HL-60 (cell line): ENCODE measurements at regions not wholly inside any gene's neighbourhood (a gene's known extent, or its start where the extent isn't known, plus 50 kb on each side); places are given as distances from the start of the nearest gene placed in this dataset.

Experiments
- DNase-seq, 2 experiments: peaks; one replicate each; pipeline ENCODE4 v3.0.0-alpha.2; 2010 to 2020; ENCODE audit warnings: low read depth in 1 of 2, low spot score in 1 of 2
- H3K27ac ChIP-seq: fragments of 250-450 bp; sonication (Bioruptor Pico); replicated peaks from 2 replicates; pipeline ENCODE4 v1.5.1; 2020; ENCODE audit warnings: mild to moderate bottlenecking, moderate library complexity
- H3K27me3 ChIP-seq: fragments of 250-450 bp; sonication (Bioruptor Pico); 2 replicates; pipeline ENCODE4 v1.5.1; 2021; ENCODE audit warnings: mild to moderate bottlenecking, moderate library complexity; ENCODE audit not compliant: insufficient read depth, poor library complexity, severe bottlenecking
- H3K4me3 ChIP-seq: replicated peaks from 2 replicates; pipeline ENCODE4 v1.5.1; 2011; ENCODE audit warnings: mild to moderate bottlenecking, control low read depth, low read length; ENCODE audit not compliant: insufficient read depth
- GABPA ChIP-seq: IDR thresholded peaks from 2 replicates; pipeline ENCODE4 v1.6.1; 2012; ENCODE audit warnings: low read depth
- POLR2AphosphoS5 ChIP-seq: IDR thresholded peaks from 2 replicates; pipeline ENCODE4 v1.6.1; 2012; ENCODE audit warnings: low read depth
- SPI1 ChIP-seq: IDR thresholded peaks from 2 replicates; pipeline ENCODE4 v1.6.1; 2012; ENCODE audit warnings: low read depth, mild to moderate bottlenecking, borderline replicate concordance
- TF ChIP-seq, protein P1 (sequence below): IDR thresholded peaks from one replicate; pipeline ENCODE4 v1.5.1; 2011; ENCODE audit warnings: low read length, control low read depth, inconsistent platforms; ENCODE audit not compliant: insufficient read depth
- TF ChIP-seq, protein P2 (sequence below): IDR thresholded peaks from 2 replicates; pipeline ENCODE4 v1.6.1; 2012; ENCODE audit warnings: low read depth; ENCODE audit not compliant: insufficient replicate concordance

DNA sequence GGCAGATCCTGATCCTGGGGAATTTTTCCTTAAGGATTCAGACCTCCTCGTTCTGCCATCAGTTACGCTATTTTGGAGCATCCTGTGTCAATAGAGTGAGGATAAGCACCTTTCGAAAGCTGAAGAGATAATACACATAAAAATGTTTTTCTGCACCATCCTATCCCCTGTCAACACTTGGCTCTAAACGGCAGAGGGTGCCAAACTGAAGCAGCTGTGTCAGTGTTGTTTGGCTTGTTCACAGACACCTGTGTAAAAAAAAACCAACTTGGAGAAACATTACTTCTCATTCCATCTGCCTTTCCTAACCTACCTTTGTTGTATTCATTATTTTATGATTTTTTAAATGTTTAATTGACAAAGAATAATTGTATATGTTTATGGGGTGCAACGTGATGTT, 417.0 kb upstream of the DDI1 start:
- DNase-seq = no peak
- Histone ChIP-seq H3K27ac (no peak overlapping the region), H3K4me3 (no peak overlapping the region), H3K27me3 (no peaks in the 10 kb centered on the region)
- no peak for TF ChIP-seq GABPA
- TF ChIP-seq, protein P1, sequence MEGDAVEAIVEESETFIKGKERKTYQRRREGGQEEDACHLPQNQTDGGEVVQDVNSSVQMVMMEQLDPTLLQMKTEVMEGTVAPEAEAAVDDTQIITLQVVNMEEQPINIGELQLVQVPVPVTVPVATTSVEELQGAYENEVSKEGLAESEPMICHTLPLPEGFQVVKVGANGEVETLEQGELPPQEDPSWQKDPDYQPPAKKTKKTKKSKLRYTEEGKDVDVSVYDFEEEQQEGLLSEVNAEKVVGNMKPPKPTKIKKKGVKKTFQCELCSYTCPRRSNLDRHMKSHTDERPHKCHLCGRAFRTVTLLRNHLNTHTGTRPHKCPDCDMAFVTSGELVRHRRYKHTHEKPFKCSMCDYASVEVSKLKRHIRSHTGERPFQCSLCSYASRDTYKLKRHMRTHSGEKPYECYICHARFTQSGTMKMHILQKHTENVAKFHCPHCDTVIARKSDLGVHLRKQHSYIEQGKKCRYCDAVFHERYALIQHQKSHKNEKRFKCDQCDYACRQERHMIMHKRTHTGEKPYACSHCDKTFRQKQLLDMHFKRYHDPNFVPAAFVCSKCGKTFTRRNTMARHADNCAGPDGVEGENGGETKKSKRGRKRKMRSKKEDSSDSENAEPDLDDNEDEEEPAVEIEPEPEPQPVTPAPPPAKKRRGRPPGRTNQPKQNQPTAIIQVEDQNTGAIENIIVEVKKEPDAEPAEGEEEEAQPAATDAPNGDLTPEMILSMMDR = no peak
- no peak for TF ChIP-seq POLR2AphosphoS5
- TF ChIP-seq, protein P2, sequence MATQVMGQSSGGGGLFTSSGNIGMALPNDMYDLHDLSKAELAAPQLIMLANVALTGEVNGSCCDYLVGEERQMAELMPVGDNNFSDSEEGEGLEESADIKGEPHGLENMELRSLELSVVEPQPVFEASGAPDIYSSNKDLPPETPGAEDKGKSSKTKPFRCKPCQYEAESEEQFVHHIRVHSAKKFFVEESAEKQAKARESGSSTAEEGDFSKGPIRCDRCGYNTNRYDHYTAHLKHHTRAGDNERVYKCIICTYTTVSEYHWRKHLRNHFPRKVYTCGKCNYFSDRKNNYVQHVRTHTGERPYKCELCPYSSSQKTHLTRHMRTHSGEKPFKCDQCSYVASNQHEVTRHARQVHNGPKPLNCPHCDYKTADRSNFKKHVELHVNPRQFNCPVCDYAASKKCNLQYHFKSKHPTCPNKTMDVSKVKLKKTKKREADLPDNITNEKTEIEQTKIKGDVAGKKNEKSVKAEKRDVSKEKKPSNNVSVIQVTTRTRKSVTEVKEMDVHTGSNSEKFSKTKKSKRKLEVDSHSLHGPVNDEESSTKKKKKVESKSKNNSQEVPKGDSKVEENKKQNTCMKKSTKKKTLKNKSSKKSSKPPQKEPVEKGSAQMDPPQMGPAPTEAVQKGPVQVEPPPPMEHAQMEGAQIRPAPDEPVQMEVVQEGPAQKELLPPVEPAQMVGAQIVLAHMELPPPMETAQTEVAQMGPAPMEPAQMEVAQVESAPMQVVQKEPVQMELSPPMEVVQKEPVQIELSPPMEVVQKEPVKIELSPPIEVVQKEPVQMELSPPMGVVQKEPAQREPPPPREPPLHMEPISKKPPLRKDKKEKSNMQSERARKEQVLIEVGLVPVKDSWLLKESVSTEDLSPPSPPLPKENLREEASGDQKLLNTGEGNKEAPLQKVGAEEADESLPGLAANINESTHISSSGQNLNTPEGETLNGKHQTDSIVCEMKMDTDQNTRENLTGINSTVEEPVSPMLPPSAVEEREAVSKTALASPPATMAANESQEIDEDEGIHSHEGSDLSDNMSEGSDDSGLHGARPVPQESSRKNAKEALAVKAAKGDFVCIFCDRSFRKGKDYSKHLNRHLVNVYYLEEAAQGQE = no peak
- no peak for TF ChIP-seq SPI1

DNA sequence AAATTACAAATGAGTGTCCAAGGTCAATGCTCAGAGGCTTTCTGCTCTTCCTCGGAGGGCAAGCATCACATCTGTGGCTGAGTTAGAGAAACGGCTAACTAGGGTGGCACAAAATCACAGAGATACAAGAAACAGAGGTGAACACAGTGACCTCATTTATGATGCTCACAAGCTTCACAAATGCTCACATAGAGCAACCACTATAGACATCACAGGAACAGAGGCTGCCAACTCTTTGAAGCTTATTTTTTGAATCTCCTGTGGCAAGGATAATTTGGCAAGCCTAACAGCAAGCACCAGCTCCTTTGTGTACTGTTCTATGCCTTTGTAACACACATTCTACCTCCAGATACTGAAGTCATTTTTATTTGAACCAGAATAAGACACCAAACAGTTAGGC, 416.5 kb upstream of the DDI1 start:
- DNase-seq = no peak
- Histone ChIP-seq H3K4me3 (no peak overlapping the region), H3K27ac (no peak overlapping the region), H3K27me3 (no peaks in the 10 kb centered on the region)
- no peak for TF ChIP-seq GABPA
- TF ChIP-seq, protein P1 = no peak
- no peak for TF ChIP-seq SPI1
- TF ChIP-seq POLR2AphosphoS5 = no peak
- TF ChIP-seq, protein P2 = no peak

DNA sequence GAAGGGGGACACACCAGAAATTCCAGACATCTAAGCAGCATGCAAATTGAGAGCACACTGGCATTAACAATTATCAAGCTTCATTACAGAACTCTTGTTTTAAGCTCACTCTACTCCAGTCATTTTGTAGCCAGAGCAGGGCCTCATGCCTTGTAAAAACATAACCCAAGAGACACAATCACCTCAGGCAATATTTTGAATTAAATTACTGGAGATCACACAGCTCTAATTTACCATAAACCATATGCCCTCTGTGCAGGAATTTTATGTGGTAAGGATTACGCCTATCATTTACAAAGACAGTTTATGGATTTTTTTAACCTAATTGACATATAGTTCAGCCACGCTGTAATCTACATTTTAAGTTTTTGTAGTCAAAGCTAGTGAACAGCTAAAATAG, 414.1 kb upstream of the DDI1 start:
- no peak overlapping the region for H3K4me3 ChIP-seq
- H3K27ac ChIP-seq = no peak overlapping the region
- no peak for TF ChIP-seq POLR2AphosphoS5
- TF ChIP-seq, protein P1 = no peak
- TF ChIP-seq, protein P2 = no peak
- TF ChIP-seq GABPA = no peak
- TF ChIP-seq SPI1 = no peak
- no peak for DNase-seq
- H3K27me3 ChIP-seq = no peaks in the 10 kb centered on the region
